ENCODE measurements at regions not wholly inside any gene's neighbourhood (a gene's known extent, or its start where the extent isn't known, plus 50 kb on each side); places are given as distances from the start of the nearest gene placed in this dataset.

DNA sequence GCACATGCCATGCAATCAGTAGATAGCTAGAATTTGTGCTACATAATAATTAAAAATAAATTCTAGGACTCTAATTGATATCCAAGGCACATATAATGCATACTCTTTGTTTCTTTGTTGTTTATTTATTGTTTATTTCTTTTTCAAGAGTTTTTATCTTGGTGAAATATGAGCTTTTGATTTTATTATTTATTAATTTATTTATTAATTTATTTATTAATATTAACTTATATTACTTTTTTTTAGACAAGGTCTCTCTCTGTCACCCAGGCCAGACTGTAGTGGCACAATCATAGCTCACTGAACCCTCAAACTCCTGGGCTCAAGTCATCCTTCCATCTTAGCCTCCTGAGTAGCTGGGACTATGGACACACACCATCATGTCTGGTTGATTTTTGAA lies 519.9 kb downstream of the HAO1 start:
- H3K9ac ChIP-seq (ENCODE audit: low read length), result no peak overlapping the region
- H3K4me2 ChIP-seq (replicated peaks; ENCODE audit: low read depth, low read length, poor library complexity, severe bottlenecking), result no peak overlapping the region
- no peaks in the 10 kb centered on the region for H3K79me2 ChIP-seq (ENCODE audit: control insufficient read depth, insufficient read depth, low read length)
- ATAC-seq (ENCODE audit: low read depth) (no peak), DNase-seq (no peak)
- CTCF ChIA-PET, result no interaction called here
- H3K27ac Mint-ChIP-seq, result no peak overlapping the region
- TF ChIP-seq CTCF (IDR thresholded peaks at IDR 0.05), result no peak
- H3K27ac ChIP-seq (ENCODE audit: low read length in 2 of 2), result no peak overlapping the region
- H3K9me3 Mint-ChIP-seq (ENCODE audit: insufficient read depth), result peaks cover 2% of the 10 kb centered on the region
- no peaks in the 10 kb centered on the region for H3K27me3 ChIP-seq (replicated peaks in 1 of 4; ENCODE audit: control extremely low read depth in 1 of 4, control insufficient read depth in 3 of 4, insufficient read depth in 4 of 4, low read length in 3 of 4)
- H3K4me1 ChIP-seq (ENCODE audit: control insufficient read depth in 2 of 2, insufficient read depth in 2 of 2, low read length in 2 of 2), result no peaks in the 10 kb centered on the region
- H3K4me3 Mint-ChIP-seq, result no peak overlapping the region
- H3K27me3 Mint-ChIP-seq, result no peaks in the 10 kb centered on the region
- no peak overlapping the region for H3K4me3 ChIP-seq (ENCODE audit: control extremely low read depth in 1 of 5, extremely low read depth in 1 of 5, insufficient read depth in 1 of 5, low read depth in 2 of 5, low read length in 4 of 5)
- no peaks in the 10 kb centered on the region for H3K36me3 ChIP-seq (replicated peaks in 1 of 2; ENCODE audit: control extremely low read depth in 1 of 2, control insufficient read depth in 1 of 2, extremely low read depth in 1 of 2, insufficient read depth in 2 of 2, low read length in 1 of 2)
- no peaks in the 10 kb centered on the region for H3K4me1 Mint-ChIP-seq
- POLR2A ChIA-PET, result no interaction called here
- H2AFZ ChIP-seq (ENCODE audit: insufficient read depth, low read depth, low read length, poor library complexity, severe bottlenecking), result no peak overlapping the region
- H3K9me3 ChIP-seq (ENCODE audit: control extremely low read depth in 1 of 3, control insufficient read depth in 2 of 3, insufficient read depth in 1 of 3, low read length in 2 of 3), result no peaks in the 10 kb centered on the region
- no peaks in the 10 kb centered on the region for H4K20me1 ChIP-seq (ENCODE audit: control insufficient read depth, insufficient read depth, low read length, poor library complexity, severe bottlenecking)
- intact Hi-C loops (cut with micrococcal nuclease), result no loop called here

GRCh38 chr20:7426890-7427496 lies 513.3 kb downstream of the HAO1 start:
- no peak overlapping the region for H2AFZ ChIP-seq (ENCODE audit: insufficient read depth, low read depth, low read length, poor library complexity, severe bottlenecking)
- no peak for TF ChIP-seq CTCF (IDR thresholded peaks at IDR 0.05)
- TF ChIP-seq EZH2 (IDR thresholded peaks at IDR 0.05; ENCODE audit: borderline replicate concordance, insufficient read depth, low read depth, low read length, poor library complexity, severe bottlenecking), result no peak
- no peaks in the 10 kb centered on the region for H3K4me1 Mint-ChIP-seq

More at GRCh38 chr20:7426890-7427496, 513.3 kb downstream of the HAO1 start:
- Histone ChIP-seq H4K20me1 (ENCODE audit: control insufficient read depth, insufficient read depth, low read length, poor library complexity, severe bottlenecking) (no peaks in the 10 kb centered on the region), H3K9me3 (ENCODE audit: control extremely low read depth in 1 of 3, control insufficient read depth in 2 of 3, insufficient read depth in 1 of 3, low read length in 2 of 3) (peaks cover 0 to 2% (median 0%) of the 10 kb centered on the region in 3 donors), H3K9ac (ENCODE audit: low read length) (no peak overlapping the region), H3K27ac (ENCODE audit: low read length in 2 of 2) (no peak overlapping the region), H3K4me1 (ENCODE audit: control insufficient read depth in 2 of 2, insufficient read depth in 2 of 2, low read length in 2 of 2) (no peaks in the 10 kb centered on the region), H3K4me2 (replicated peaks; ENCODE audit: low read depth, low read length, poor library complexity, severe bottlenecking) (no peak overlapping the region), H3K79me2 (ENCODE audit: control insufficient read depth, insufficient read depth, low read length) (no peaks in the 10 kb centered on the region), H3K27me3 (replicated peaks in 1 of 4; ENCODE audit: control extremely low read depth in 1 of 4, control insufficient read depth in 3 of 4, insufficient read depth in 4 of 4, low read length in 3 of 4) (no peaks in the 10 kb centered on the region), H3K36me3 (replicated peaks in 1 of 2; ENCODE audit: control extremely low read depth in 1 of 2, control insufficient read depth in 1 of 2, extremely low read depth in 1 of 2, insufficient read depth in 2 of 2, low read length in 1 of 2) (no peaks in the 10 kb centered on the region), H3K4me3 (ENCODE audit: control extremely low read depth in 1 of 5, extremely low read depth in 1 of 5, insufficient read depth in 1 of 5, low read depth in 2 of 5, low read length in 4 of 5) (no peak overlapping the region)
- POLR2A ChIA-PET, result no interaction called here
- intact Hi-C loops (cut with micrococcal nuclease), result no loop called here
- peaks cover under 1% of the 10 kb centered on the region for H3K9me3 Mint-ChIP-seq (ENCODE audit: insufficient read depth)
- 100% methylated on average over 3 of the region's 6 CpGs for WGBS (ENCODE audit: insufficient coverage)
- no peak for ATAC-seq (ENCODE audit: low read depth)
- no peak overlapping the region for H3K27ac Mint-ChIP-seq
- no peaks in the 10 kb centered on the region for H3K27me3 Mint-ChIP-seq
- CTCF ChIA-PET, result no interaction called here
- no peak overlapping the region for H3K4me3 Mint-ChIP-seq
- no peak for DNase-seq

All from B cell (primary cell).